Activated CD8-positive, alpha-beta T cell treated with anti-CD3 and anti-CD28 coated beads for 36 hours (primary cell): ENCODE measurements at regions not wholly inside any gene's neighbourhood (a gene's known extent, or its start where the extent isn't known, plus 50 kb on each side); places are given as distances from the start of the nearest gene placed in this dataset.

ENCODE experiments used
- ATAC-seq: fragments of 200-7000 bp; cut with Tn5 transposase; one replicate; pipeline ENCODE4 v1.10.0; 2021; ENCODE audit warnings: mild to moderate bottlenecking, moderate library complexity
- CTCF ChIA-PET: fragments of 350-600 bp; sonication (Branson Sonifier 250); formaldehyde crosslinking; loops from one replicate; lab custom pipeline; 2021; ENCODE audit warnings: antibody characterized with exemption; lab: Charles Lee
- POLR2A ChIA-PET: fragments of 350-600 bp; sonication (Branson Sonifier 250); formaldehyde crosslinking; loops from one replicate; lab custom pipeline; 2021; ENCODE audit warnings: antibody characterized with exemption; lab: Charles Lee
- DNase-seq: peaks from one replicate; pipeline ENCODE4 v3.0.0-alpha.2; 2020
- H3K27ac Mint-ChIP-seq: one replicate; pipeline ENCODE4 v1.8.0; 2021; ENCODE audit warnings: mild to moderate bottlenecking, mixed read lengths
- H3K27me3 Mint-ChIP-seq: one replicate; pipeline ENCODE4 v1.8.0; 2021; ENCODE audit warnings: mixed read lengths
- H3K36me3 Mint-ChIP-seq: one replicate; pipeline ENCODE4 v1.8.0; 2021; ENCODE audit warnings: low read depth, mixed read lengths
- H3K4me1 Mint-ChIP-seq: one replicate; pipeline ENCODE4 v1.8.0; 2021; ENCODE audit warnings: low read depth, mixed read lengths
- H3K4me3 Mint-ChIP-seq: one replicate; pipeline ENCODE4 v1.8.0; 2021; ENCODE audit warnings: mild to moderate bottlenecking, moderate library complexity, mixed read lengths
- H3K9me3 Mint-ChIP-seq: one replicate; pipeline ENCODE4 v1.8.0; 2021; ENCODE audit warnings: mixed read lengths
- intact Hi-C: fragments of 100-400 bp; cut with micrococcal nuclease; formaldehyde crosslinking; loops from one replicate; pipeline ENCODE4 v1.10.0; 2022
- TF ChIP-seq, protein P1 (sequence below): fragments of 200-600 bp; IDR thresholded peaks from one replicate; pipeline ENCODE4 v1.8.0; 2022; ENCODE audit warnings: antibody characterized with exemption, mild to moderate bottlenecking

DNA sequence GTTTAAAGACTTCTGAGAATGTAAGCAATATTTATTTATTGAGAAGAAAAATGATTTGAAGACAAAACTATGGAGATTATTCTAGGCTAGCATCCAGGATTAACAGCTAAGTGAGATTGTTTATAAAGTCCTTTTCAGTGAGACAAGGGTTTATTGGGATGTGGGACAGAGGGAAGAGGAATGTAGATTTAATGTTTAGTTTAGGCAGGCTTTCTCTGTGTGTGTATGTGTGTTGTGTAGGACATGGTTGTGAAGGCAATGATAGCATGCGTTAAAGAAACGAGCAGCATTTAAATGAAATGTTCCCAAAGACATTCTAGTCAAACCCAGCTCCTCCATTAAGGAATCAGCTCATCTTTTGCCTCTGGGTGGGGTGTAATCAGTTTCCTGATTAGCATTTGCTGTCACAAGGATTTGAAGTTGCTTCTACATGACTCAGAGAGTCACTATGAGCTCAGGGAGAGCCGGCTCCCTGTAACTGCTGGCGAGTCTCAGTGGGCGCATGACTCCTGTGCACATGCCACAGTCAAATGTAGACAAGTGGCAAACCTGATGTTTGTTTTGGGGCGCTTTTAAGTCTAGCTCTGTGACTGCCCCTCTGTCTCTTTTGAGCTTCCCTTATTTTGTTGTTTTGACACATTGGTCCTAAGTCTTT is 442.2 kb upstream of the CELF4 start:
- peaks cover 3% of the 10 kb centered on the region for H3K9me3 Mint-ChIP-seq
- no peak for DNase-seq
- ChIA-PET POLR2A (no interaction called here), CTCF (no interaction called here)
- H3K4me3 Mint-ChIP-seq = no peak overlapping the region
- intact Hi-C loops = no loop called here
- TF ChIP-seq, protein P1, sequence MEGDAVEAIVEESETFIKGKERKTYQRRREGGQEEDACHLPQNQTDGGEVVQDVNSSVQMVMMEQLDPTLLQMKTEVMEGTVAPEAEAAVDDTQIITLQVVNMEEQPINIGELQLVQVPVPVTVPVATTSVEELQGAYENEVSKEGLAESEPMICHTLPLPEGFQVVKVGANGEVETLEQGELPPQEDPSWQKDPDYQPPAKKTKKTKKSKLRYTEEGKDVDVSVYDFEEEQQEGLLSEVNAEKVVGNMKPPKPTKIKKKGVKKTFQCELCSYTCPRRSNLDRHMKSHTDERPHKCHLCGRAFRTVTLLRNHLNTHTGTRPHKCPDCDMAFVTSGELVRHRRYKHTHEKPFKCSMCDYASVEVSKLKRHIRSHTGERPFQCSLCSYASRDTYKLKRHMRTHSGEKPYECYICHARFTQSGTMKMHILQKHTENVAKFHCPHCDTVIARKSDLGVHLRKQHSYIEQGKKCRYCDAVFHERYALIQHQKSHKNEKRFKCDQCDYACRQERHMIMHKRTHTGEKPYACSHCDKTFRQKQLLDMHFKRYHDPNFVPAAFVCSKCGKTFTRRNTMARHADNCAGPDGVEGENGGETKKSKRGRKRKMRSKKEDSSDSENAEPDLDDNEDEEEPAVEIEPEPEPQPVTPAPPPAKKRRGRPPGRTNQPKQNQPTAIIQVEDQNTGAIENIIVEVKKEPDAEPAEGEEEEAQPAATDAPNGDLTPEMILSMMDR = no peak
- no peak for ATAC-seq
- H3K27ac Mint-ChIP-seq = no peak overlapping the region
- no peaks in the 10 kb centered on the region for H3K4me1 Mint-ChIP-seq
- no peaks in the 10 kb centered on the region for H3K36me3 Mint-ChIP-seq
- no peaks in the 10 kb centered on the region for H3K27me3 Mint-ChIP-seq

DNA sequence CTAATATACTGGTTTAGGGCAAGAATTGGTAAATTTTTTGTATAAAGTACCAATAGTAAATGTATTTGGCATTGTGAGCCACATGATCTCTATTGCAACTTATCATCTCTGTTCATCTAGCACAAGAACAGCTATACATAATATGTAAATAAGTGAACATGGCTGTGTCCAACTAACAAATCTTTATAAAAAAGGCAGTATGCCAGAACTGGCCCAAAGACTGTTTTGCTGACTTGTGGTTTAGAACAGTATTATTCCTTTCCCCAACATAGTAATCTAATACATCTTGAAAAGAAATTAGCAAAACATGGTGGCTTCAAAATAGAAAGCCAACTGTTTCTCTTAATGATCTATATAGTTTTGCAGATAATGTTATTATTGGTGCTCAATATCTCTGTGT is 441.4 kb upstream of the CELF4 start:
- CTCF ChIA-PET = no interaction called here
- intact Hi-C loops = no loop called here
- ATAC-seq (no peak), DNase-seq (no peak)
- H3K27me3 Mint-ChIP-seq = no peaks in the 10 kb centered on the region
- H3K9me3 Mint-ChIP-seq = peaks cover 3% of the 10 kb centered on the region
- POLR2A ChIA-PET = no interaction called here
- no peak overlapping the region for H3K27ac Mint-ChIP-seq
- TF ChIP-seq, protein P1 = no peak
- H3K4me3 Mint-ChIP-seq = no peak overlapping the region
- H3K36me3 Mint-ChIP-seq = no peaks in the 10 kb centered on the region
- no peaks in the 10 kb centered on the region for H3K4me1 Mint-ChIP-seq

- CTCF ChIA-PET = no interaction called here
- no peaks in the 10 kb centered on the region for H3K4me1 Mint-ChIP-seq
- intact Hi-C loops = no loop called here
- H3K4me3 Mint-ChIP-seq = no peak overlapping the region
- no peaks in the 10 kb centered on the region for H3K36me3 Mint-ChIP-seq
- TF ChIP-seq, protein P1 = no peak
- no peak for ATAC-seq
- peaks cover 3% of the 10 kb centered on the region for H3K9me3 Mint-ChIP-seq
- H3K27ac Mint-ChIP-seq = no peak overlapping the region
- H3K27me3 Mint-ChIP-seq = no peaks in the 10 kb centered on the region
- DNase-seq = no peak
- POLR2A ChIA-PET = no interaction called here
These were observed 440.9 kb upstream of the CELF4 start for GRCh38 chr18:38006541-38006940.

DNA sequence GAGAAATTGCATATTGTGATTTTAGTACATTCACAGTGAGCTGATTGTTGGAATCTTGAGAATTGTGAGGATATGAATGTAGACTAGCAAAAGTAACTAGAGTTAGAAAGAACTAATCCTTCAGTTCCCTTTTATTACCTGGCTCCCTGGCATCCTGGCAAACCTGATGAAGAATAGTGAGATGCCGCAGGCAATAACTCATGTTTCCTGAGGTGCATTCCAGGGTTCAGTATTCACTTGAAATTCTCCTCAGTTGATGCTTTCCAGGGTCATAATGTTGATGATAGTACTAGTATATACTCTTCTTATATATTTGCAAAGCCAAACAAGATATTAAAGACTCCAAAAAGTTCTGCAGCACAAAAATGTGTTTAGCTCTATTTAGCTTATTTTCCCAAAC is 432.1 kb upstream of the CELF4 start:
- POLR2A ChIA-PET = no interaction called here
- Mint-ChIP-seq H3K27me3 (no peaks in the 10 kb centered on the region), H3K27ac (no peak overlapping the region), H3K9me3 (peaks cover under 1% of the 10 kb centered on the region), H3K4me3 (no peak overlapping the region), H3K36me3 (no peaks in the 10 kb centered on the region), H3K4me1 (no peaks in the 10 kb centered on the region)
- TF ChIP-seq, protein P1 = no peak
- DNase-seq (no peak), ATAC-seq (no peak)
- CTCF ChIA-PET = no interaction called here
- intact Hi-C loops = no loop called here

- peaks cover 3% of the 10 kb centered on the region for H3K27me3 Mint-ChIP-seq
- DNase-seq (no peak), ATAC-seq (no peak)
- intact Hi-C loops = no loop called here
- no peak overlapping the region for H3K4me3 Mint-ChIP-seq
- no peaks in the 10 kb centered on the region for H3K4me1 Mint-ChIP-seq
- no peaks in the 10 kb centered on the region for H3K36me3 Mint-ChIP-seq
- H3K27ac Mint-ChIP-seq = no peak overlapping the region
- peaks cover 5% of the 10 kb centered on the region for H3K9me3 Mint-ChIP-seq
- TF ChIP-seq, protein P1 = no peak
- POLR2A ChIA-PET = no interaction called here
- CTCF ChIA-PET = no interaction called here
These were observed 422.3 kb upstream of the CELF4 start for GRCh38 chr18:37987901-37988300.
